Upper lobe of left lung (tissue), 6 donors: ENCODE measurements at regions not wholly inside any gene's neighbourhood (a gene's known extent, or its start where the extent isn't known, plus 50 kb on each side); places are given as distances from the start of the nearest gene placed in this dataset.

Experiments
- ATAC-seq, 2 donors: fragments of 200-7000 bp; cut with Tn5 transposase; one replicate each; pipeline ENCODE4 v1.9.1; 2022; ENCODE audit warnings: mild to moderate bottlenecking in 2 of 2, moderate library complexity in 2 of 2; ENCODE audit not compliant: low FRiP score in 2 of 2
- DNase-seq, 2 donors: peaks; one replicate each; pipeline ENCODE4 v3.0.0-alpha.2; 2019 to 2020
- H3K27ac ChIP-seq, 4 donors: fragments of 200-600 bp; sonication (generic); one replicate each; pipeline ENCODE4 v1.5.1; 2016 to 2019
- H3K27me3 ChIP-seq, 4 donors: fragments of 200-600 bp; sonication (generic); one replicate each; pipeline ENCODE4 v1.5.1; 2017 to 2019
- H3K36me3 ChIP-seq, 4 donors: fragments of 200-600 bp; sonication (generic); one replicate each; pipeline ENCODE4 v1.5.1; 2016 to 2019
- H3K4me1 ChIP-seq, 4 donors: fragments of 200-600 bp; sonication (generic); one replicate each; pipeline ENCODE4 v1.5.1; 2018 to 2019
- H3K4me3 ChIP-seq, 4 donors: fragments of 200-600 bp; sonication (generic); one replicate each; pipeline ENCODE4 v1.5.1; 2017 to 2019; ENCODE audit warnings: mild to moderate bottlenecking in 2 of 4, moderate library complexity in 1 of 4
- H3K9me3 ChIP-seq, 4 donors: fragments of 200-600 bp; sonication (generic); one replicate each; pipeline ENCODE4 v1.5.1; 2018 to 2019
- CTCF ChIP-seq, 6 experiments: fragments of 450-650 bp in 4 of 6; fragments of 200-600 bp in 2 of 6; sonication (generic) in 2 of 6; IDR thresholded peaks; one replicate each; pipeline ENCODE4 v1.5.1; 2016 to 2019; ENCODE audit warnings: antibody characterized with exemption in 6 of 6
- EP300 ChIP-seq, 4 donors: sonication (generic); formaldehyde crosslinking; IDR thresholded peaks; one replicate each; pipeline ENCODE4 v1.5.1; 2017; ENCODE audit warnings: antibody characterized with exemption in 4 of 4, control low read depth in 2 of 4
- POLR2A ChIP-seq, 4 donors: fragments of 450-650 bp; IDR thresholded peaks; one replicate each; pipeline ENCODE4 v1.5.1; 2016 to 2017; ENCODE audit warnings: antibody characterized with exemption in 4 of 4, mild to moderate bottlenecking in 2 of 4
- POLR2AphosphoS5 ChIP-seq, 2 donors: sonication (generic); formaldehyde crosslinking; IDR thresholded peaks; one replicate each; pipeline ENCODE4 v1.5.1; 2017; ENCODE audit warnings: antibody characterized with exemption in 2 of 2
- WGBS, 2 donors: methylation state at CpG; one replicate each; pipeline ENCODE4 v1.1.5; 2017 to 2018; 5-methylcytosine and 5-hydroxymethylcytosine counted together
- donor health status: DM: no; HTN: no; CAD: no; lungs with moderate emphysema.
- donor health status: DM: no; HTN: yes; CAD: no; lungs with severe emphysema.

- no peaks in the 10 kb centered on the region for H3K4me1 ChIP-seq
- ATAC-seq (no peak), DNase-seq (no peak)
- no peaks in the 10 kb centered on the region for H3K36me3 ChIP-seq
- TF ChIP-seq EP300 (IDR thresholded peaks at IDR 0.05) (no peak), CTCF (IDR thresholded peaks at IDR 0.05) (no peak), POLR2A (IDR thresholded peaks at IDR 0.05) (no peak), POLR2AphosphoS5 (IDR thresholded peaks at IDR 0.05) (no peak)
- WGBS, 2 donors: 58 to 78% methylated on average over 1 of the region's 1 CpG
- H3K9me3 ChIP-seq: no peaks in the 10 kb centered on the region
- H3K27me3 ChIP-seq: no peaks in the 10 kb centered on the region
- H3K27ac ChIP-seq: no peak overlapping the region
- no peak overlapping the region for H3K4me3 ChIP-seq
These were observed 1100.9 kb upstream of the CDH6 start for GRCh38 chr5:30092548-30092947.

- Histone ChIP-seq H3K27me3 (no peaks in the 10 kb centered on the region), H3K4me1 (no peaks in the 10 kb centered on the region)
- 83 to 95% methylated on average over 4 to 15 of the region's 18 CpGs for WGBS, 2 donors
These were observed 1123.8 kb upstream of the CDH6 start for GRCh38 chr5:30069441-30070263.

GRCh38 chr5:30063503-30063902 lies 1130.0 kb upstream of the CDH6 start:
- Histone ChIP-seq H3K4me3 (no peak overlapping the region), H3K4me1 (no peaks in the 10 kb centered on the region), H3K27ac (no peak overlapping the region), H3K27me3 (no peaks in the 10 kb centered on the region), H3K9me3 (no peaks in the 10 kb centered on the region), H3K36me3 (no peaks in the 10 kb centered on the region)
- ATAC-seq (no peak), DNase-seq (no peak)
- no peak for TF ChIP-seq POLR2A (IDR thresholded peaks at IDR 0.05)
- no peak for TF ChIP-seq CTCF (IDR thresholded peaks at IDR 0.05)
- no peak for TF ChIP-seq POLR2AphosphoS5 (IDR thresholded peaks at IDR 0.05)
- TF ChIP-seq EP300 (IDR thresholded peaks at IDR 0.05): no peak

More at GRCh38 chr5:30069441-30070263, 1123.8 kb upstream of the CDH6 start:
- Histone ChIP-seq H3K36me3 (no peaks in the 10 kb centered on the region), H3K9me3 (peaks cover 0 to 6% (median 0%) of the 10 kb centered on the region in 4 donors), H3K27ac (no peak overlapping the region), H3K4me3 (no peak overlapping the region)
- DNase-seq (peak in 1 of 2 donors; percentile 60), ATAC-seq (peak in 1 of 2 donors; percentile 21)
- TF ChIP-seq POLR2A (IDR thresholded peaks at IDR 0.05) (no peak), CTCF (IDR thresholded peaks at IDR 0.05) (no peak), POLR2AphosphoS5 (IDR thresholded peaks at IDR 0.05) (no peak), EP300 (IDR thresholded peaks at IDR 0.05) (no peak)

- Histone ChIP-seq H3K4me1 (no peaks in the 10 kb centered on the region), H3K27me3 (no peaks in the 10 kb centered on the region), H3K27ac (no peak overlapping the region), H3K9me3 (peaks cover 0 to 3% (median 0%) of the 10 kb centered on the region in 4 donors), H3K36me3 (no peaks in the 10 kb centered on the region), H3K4me3 (no peak overlapping the region)
- DNase-seq: no peak
- WGBS, 2 donors: 80 to 81% methylated on average over 2 of the region's 2 CpGs
- ATAC-seq: no peak
- no peak for TF ChIP-seq POLR2A (IDR thresholded peaks at IDR 0.05)
- TF ChIP-seq POLR2AphosphoS5 (IDR thresholded peaks at IDR 0.05): no peak
- no peak for TF ChIP-seq CTCF (IDR thresholded peaks at IDR 0.05)
- TF ChIP-seq EP300 (IDR thresholded peaks at IDR 0.05): no peak
These were observed 1141.5 kb upstream of the CDH6 start for GRCh38 chr5:30051976-30052375.
